Left lung (tissue), 4 donors: ENCODE measurements at regions not wholly inside any gene's neighbourhood (a gene's known extent, or its start where the extent isn't known, plus 50 kb on each side); places are given as distances from the start of the nearest gene placed in this dataset.

Experiments
- ATAC-seq: fragments of 200-7000 bp; cut with Tn5 transposase; one replicate; pipeline ENCODE4 v1.9.1; 2020; ENCODE audit warnings: moderate library complexity
- DNase-seq, 4 donors: peaks; one replicate each; pipeline ENCODE4 v3.0.0-alpha.2; 2013 to 2020
- H3K27ac ChIP-seq, 2 donors: fragments of 200-600 bp; sonication (generic) in 1 of 2; one replicate each; pipeline versions ENCODE4 v1.5.0 to v1.8.0; 2020 to 2021
- H3K27me3 ChIP-seq, 2 donors: fragments of 200-600 bp; sonication (generic) in 1 of 2; one replicate each; pipeline versions ENCODE4 v1.5.0 to v1.8.0; 2020 to 2021
- H3K36me3 ChIP-seq, 2 donors: fragments of 200-600 bp; sonication (generic) in 1 of 2; one replicate each; pipeline versions ENCODE4 v1.5.0 to v1.8.0; 2020 to 2021
- H3K4me1 ChIP-seq, 2 donors: fragments of 200-600 bp; one replicate each; pipeline ENCODE4 v1.8.0; 2021
- H3K4me3 ChIP-seq, 2 donors: fragments of 200-600 bp; sonication (generic) in 1 of 2; one replicate each; pipeline versions ENCODE4 v1.5.0 to v1.8.0; 2020 to 2021; ENCODE audit warnings: mild to moderate bottlenecking in 1 of 2
- H3K9me3 ChIP-seq, 2 donors: fragments of 200-600 bp; sonication (generic) in 1 of 2; one replicate each; pipeline versions ENCODE4 v1.5.0 to v1.8.0; 2020 to 2021
- CTCF ChIP-seq, 2 donors: fragments of 200-600 bp; sonication (generic) in 1 of 2; IDR thresholded peaks; one replicate each; pipeline versions ENCODE4 v1.5.0 to v1.8.0; 2021; ENCODE audit warnings: antibody characterized with exemption in 2 of 2
- intact Hi-C, 2 donors: fragments of 100-400 bp; cut with DNase I; formaldehyde crosslinking; loops; one replicate each; pipeline versions ENCODE4 v1.11.2 to v1.14.2; 2022
- donor health status: DM: no; HTN: yes; CAD: no.
- donor health status: DM: no; HTN: no; CAD: no.

DNA sequence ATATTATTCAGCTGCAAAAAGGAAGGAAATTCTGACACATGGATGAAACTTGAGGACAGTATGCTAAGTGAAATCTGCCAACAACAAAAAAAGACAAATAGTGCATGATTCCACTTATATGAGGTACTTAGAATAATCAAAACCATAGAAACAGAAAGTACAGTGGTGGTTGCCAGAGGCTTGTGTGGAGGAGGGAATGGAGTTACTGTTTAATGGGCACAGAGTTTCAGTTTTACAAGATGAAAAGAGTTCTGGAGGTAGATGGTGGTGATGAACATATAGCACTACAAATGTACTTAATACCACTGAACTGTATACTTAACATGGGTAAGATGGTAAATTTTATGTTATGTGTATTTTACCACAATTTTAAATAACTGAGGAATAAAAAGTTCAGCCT is 212.0 kb upstream of the KLF3 start:
- no peaks in the 10 kb centered on the region for H3K4me1 ChIP-seq
- H3K36me3 ChIP-seq, result no peaks in the 10 kb centered on the region
- DNase-seq, result no peak
- intact Hi-C loops, result no loop called here
- no peaks in the 10 kb centered on the region for H3K27me3 ChIP-seq
- H3K9me3 ChIP-seq, result peaks cover 0 to 4% of the 10 kb centered on the region in 2 donors
- no peak for TF ChIP-seq CTCF (IDR thresholded peaks at IDR 0.05)
- no peak for ATAC-seq
- no peak overlapping the region for H3K4me3 ChIP-seq
- no peak overlapping the region for H3K27ac ChIP-seq

DNA sequence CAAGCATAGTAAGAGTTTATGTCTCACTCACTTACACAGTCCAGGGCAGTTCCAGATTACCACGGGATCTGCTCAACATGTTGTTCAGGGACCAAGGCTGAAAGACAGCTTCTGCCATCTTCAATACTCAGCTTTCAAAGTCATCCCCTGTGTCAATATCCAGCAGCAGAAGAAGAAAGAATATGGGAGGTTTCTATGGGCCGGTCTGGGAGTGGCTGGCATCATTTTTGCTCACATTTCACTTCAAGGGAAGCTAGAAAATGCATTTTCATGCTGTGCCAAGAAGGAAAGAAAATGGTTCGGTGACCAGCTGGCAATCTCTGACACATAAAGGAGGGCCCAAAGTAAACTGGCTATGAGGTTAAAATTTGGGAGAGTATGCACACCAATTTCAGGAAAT is 211.5 kb upstream of the KLF3 start:
- no peak for TF ChIP-seq CTCF (IDR thresholded peaks at IDR 0.05)
- no peaks in the 10 kb centered on the region for H3K4me1 ChIP-seq
- peaks cover 0 to 4% of the 10 kb centered on the region in 2 donors for H3K9me3 ChIP-seq
- ATAC-seq (no peak), DNase-seq (no peak)
- no peaks in the 10 kb centered on the region for H3K27me3 ChIP-seq
- H3K27ac ChIP-seq, result no peak overlapping the region
- intact Hi-C loops, result no loop called here
- no peak overlapping the region for H3K4me3 ChIP-seq
- no peaks in the 10 kb centered on the region for H3K36me3 ChIP-seq

DNA sequence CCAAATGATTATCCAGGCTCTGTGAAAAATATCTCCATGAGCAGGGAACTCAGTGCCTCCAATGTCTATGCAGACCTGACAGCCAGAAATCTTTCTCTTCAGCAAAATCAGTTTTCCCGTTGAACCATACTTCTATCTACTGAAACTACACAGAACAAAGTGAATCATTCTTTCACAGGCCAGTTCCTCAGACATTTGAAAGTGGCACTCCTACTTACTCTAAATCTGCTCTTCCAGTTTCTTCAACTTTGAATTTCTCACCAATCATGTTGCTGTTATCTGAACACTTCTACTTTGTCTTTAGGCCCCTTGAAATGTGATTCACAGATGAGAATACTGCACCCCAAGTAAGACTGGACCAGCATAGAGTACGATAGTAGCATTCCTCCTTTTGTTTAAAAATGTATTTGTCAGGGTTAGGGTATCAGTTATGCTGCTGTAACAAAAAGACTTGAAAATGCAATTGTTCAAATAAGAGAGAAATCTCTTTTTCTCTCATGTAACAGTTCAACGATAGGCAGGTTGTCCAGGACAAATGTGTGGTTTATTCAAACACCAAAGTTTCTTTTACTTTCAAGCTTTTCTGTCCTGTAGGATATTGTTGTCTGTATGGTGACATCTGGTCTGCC is 210.6 kb upstream of the KLF3 start:
- no peak for TF ChIP-seq CTCF (IDR thresholded peaks at IDR 0.05)
- Histone ChIP-seq H3K27ac (no peak overlapping the region), H3K4me3 (no peak overlapping the region), H3K36me3 (no peaks in the 10 kb centered on the region), H3K9me3 (no peaks in the 10 kb centered on the region), H3K4me1 (no peaks in the 10 kb centered on the region), H3K27me3 (no peaks in the 10 kb centered on the region)
- intact Hi-C loops, result no loop called here
- ATAC-seq (no peak), DNase-seq (no peak)

DNA sequence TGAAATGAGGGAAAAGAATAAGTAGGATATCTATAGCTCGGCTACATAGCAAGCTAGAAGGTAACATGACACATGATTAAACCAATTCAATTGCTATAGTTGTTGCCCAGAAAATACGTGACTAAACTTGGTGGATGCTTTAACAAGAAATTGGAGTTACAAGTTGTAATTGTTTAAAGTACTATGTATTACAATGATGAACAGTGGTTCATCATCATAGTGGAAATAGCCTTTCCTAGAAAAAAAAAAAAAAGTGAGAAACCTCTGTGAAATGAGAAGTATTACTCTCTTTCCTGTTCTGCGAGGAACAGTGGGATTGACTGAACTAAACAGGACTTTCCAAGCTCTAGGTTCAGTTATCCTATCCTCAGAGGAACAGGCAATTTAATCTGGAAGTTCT is 209.7 kb upstream of the KLF3 start:
- DNase-seq (no peak), ATAC-seq (no peak)
- Histone ChIP-seq H3K27me3 (no peaks in the 10 kb centered on the region), H3K4me3 (no peak overlapping the region), H3K27ac (no peak overlapping the region), H3K36me3 (no peaks in the 10 kb centered on the region), H3K4me1 (no peaks in the 10 kb centered on the region), H3K9me3 (no peaks in the 10 kb centered on the region)
- intact Hi-C loops, result no loop called here
- no peak for TF ChIP-seq CTCF (IDR thresholded peaks at IDR 0.05)

- Histone ChIP-seq H3K4me3 (no peak overlapping the region), H3K27ac (no peak overlapping the region), H3K27me3 (no peaks in the 10 kb centered on the region), H3K9me3 (no peaks in the 10 kb centered on the region), H3K4me1 (no peaks in the 10 kb centered on the region), H3K36me3 (no peaks in the 10 kb centered on the region)
- no peak for DNase-seq
- intact Hi-C loops, result no loop called here
- no peak for TF ChIP-seq CTCF (IDR thresholded peaks at IDR 0.05)
- peak; percentile 27 for ATAC-seq
These were observed 208.7 kb upstream of the KLF3 start for GRCh38 chr4:38455092-38455862.
